ENCODE measurements at regions not wholly inside any gene's neighbourhood (a gene's known extent, or its start where the extent isn't known, plus 50 kb on each side); places are given as distances from the start of the nearest gene placed in this dataset.

- ChIA-PET POLR2A (ENCODE audit: unreplicated experiment) (no interaction called here), CTCF (interaction anchor here (0.6 kb wide), 1 partner anchor 622 kb away, joined by 3 read pairs; no protein-coding TSS in a partner anchor)
- Histone ChIP-seq H3K23ac (ENCODE audit: low read depth, low read length) (no peak overlapping the region), H3K79me1 (ENCODE audit: low read depth in 1 of 2, low read length in 2 of 2) (no peaks in the 10 kb centered on the region), H4K20me1 (ENCODE audit: insufficient read depth, low read length) (no peaks in the 10 kb centered on the region), H3K36me3 (ENCODE audit: control insufficient read depth, insufficient read depth, low read length) (no peaks in the 10 kb centered on the region), H2BK5ac (ENCODE audit: low read depth, low read length, poor library complexity, severe bottlenecking) (no peak overlapping the region), H3K27me3 (ENCODE audit: control insufficient read depth, insufficient read depth, low read length) (no peaks in the 10 kb centered on the region), H3K9ac (ENCODE audit: low read depth, low read length) (no peak overlapping the region), H3K9me3 (ENCODE audit: control insufficient read depth, insufficient read depth, low read length) (no peaks in the 10 kb centered on the region), H3K27ac (ENCODE audit: insufficient read depth, low read length) (no peak overlapping the region), H3K4me3 (ENCODE audit: insufficient read depth, low read depth, low read length) (no peak overlapping the region), H3K18ac (ENCODE audit: low read depth, low read length) (no peak overlapping the region), H2BK15ac (ENCODE audit: low read depth, low read length) (no peak overlapping the region), H2AK5ac (ENCODE audit: low read depth, low read length) (no peak overlapping the region), H2AFZ (replicated peaks; ENCODE audit: low read length, poor library complexity) (no peak overlapping the region), H3K4me1 (ENCODE audit: control insufficient read depth, insufficient read depth, low read length) (no peaks in the 10 kb centered on the region), H3K9me1 (ENCODE audit: insufficient read depth, low read length) (no peaks in the 10 kb centered on the region), H3K4me2 (ENCODE audit: low read depth, low read length) (no peak overlapping the region), H3K14ac (replicated peaks; ENCODE audit: low read depth, low read length) (no peak overlapping the region), H2BK120ac (ENCODE audit: low read depth, low read length) (no peak overlapping the region), H2BK20ac (ENCODE audit: low read depth, low read length) (no peak overlapping the region), H4K8ac (ENCODE audit: low read depth in 2 of 2, low read length in 2 of 2) (no peak overlapping the region), H4K5ac (ENCODE audit: low read depth, low read length) (no peak overlapping the region), H2AK9ac (replicated peaks; ENCODE audit: low read depth, low read length, poor library complexity) (no peak overlapping the region), H3K4ac (ENCODE audit: low read depth, low read length) (no peak overlapping the region), H3K56ac (ENCODE audit: extremely low read depth, insufficient read depth, low read length) (no peak overlapping the region), H4K91ac (ENCODE audit: insufficient read depth, low read depth, low read length) (no peak overlapping the region)
- TF ChIP-seq RFX5 (IDR thresholded peaks at IDR 0.05; ENCODE audit: low read depth, low read length) (no peak), SMC3 (IDR thresholded peaks at IDR 0.05; ENCODE audit: low read depth, low read length) (no peak), BHLHE40 (IDR thresholded peaks at IDR 0.05; ENCODE audit: low read depth, low read length) (no peak), POLR2A (IDR thresholded peaks at IDR 0.05; ENCODE audit: low read depth, low read length) (no peak), MAZ (IDR thresholded peaks at IDR 0.05; ENCODE audit: borderline replicate concordance, low read depth, low read length) (no peak), FOS (IDR thresholded peaks at IDR 0.05; ENCODE audit: low read depth, low read length) (no peak), RAD21 (IDR thresholded peaks at IDR 0.05; ENCODE audit: low read length) (no peak)
- dilution Hi-C loops (cut with HindIII; ENCODE audit: low sequenced_read_pairs, unreplicated experiment), result no loop called here
- no CpG with 5 or more reads among the region's 3 CpGs for WGBS, 2 experiments (ENCODE audit: extremely low coverage in 2 of 2, insufficient read length in 1 of 2)
- DNase-seq (no peak), ATAC-seq (ENCODE audit: low read depth) (no peak)
- no TSS peak for BruUV-seq (replicated peaks)
- intact Hi-C loops (cut with micrococcal nuclease), result no loop called here
- in situ Hi-C loops (cut with MboI; ENCODE audit: low sequenced_read_pairs), result no loop called here
Measured at GRCh38 chr15:99878835-99879234, 145.6 kb upstream of the LYSMD4 start.
